H9 (cell line): ENCODE measurements at regions not wholly inside any gene's neighbourhood (a gene's known extent, or its start where the extent isn't known, plus 50 kb on each side); places are given as distances from the start of the nearest gene placed in this dataset.

Experiments
- DNase-seq: peaks from one replicate; pipeline ENCODE4 v3.0.0-alpha.2; 2017
- H2AFZ ChIP-seq: one replicate; pipeline ENCODE4 v1.6.1; 2013; ENCODE audit warnings: mild to moderate bottlenecking, low read length, control low read depth, moderate library complexity
- H2AK5ac ChIP-seq: 2 replicates; pipeline ENCODE4 v1.6.1; 2013; ENCODE audit warnings: low read length, control low read depth, mixed read lengths; ENCODE audit not compliant: insufficient read length
- H2BK120ac ChIP-seq: one replicate; pipeline ENCODE4 v1.6.1; 2013; ENCODE audit warnings: low read depth, mild to moderate bottlenecking, low read length, control low read depth, inconsistent platforms; ENCODE audit not compliant: poor library complexity, severe bottlenecking
- H2BK12ac ChIP-seq: 2 replicates; pipeline ENCODE4 v1.6.1; 2013; ENCODE audit warnings: low read length, control low read depth, mixed read lengths, low read depth; ENCODE audit not compliant: insufficient read length
- H2BK15ac ChIP-seq: 2 replicates; pipeline ENCODE4 v1.6.1; 2013; ENCODE audit warnings: low read depth, low read length, control low read depth
- H2BK20ac ChIP-seq: one replicate; pipeline ENCODE4 v1.6.1; 2013; ENCODE audit warnings: low read depth, mild to moderate bottlenecking, low read length, control low read depth, inconsistent platforms; ENCODE audit not compliant: poor library complexity, severe bottlenecking
- H2BK5ac ChIP-seq: 2 replicates; pipeline ENCODE4 v1.6.1; 2013; ENCODE audit warnings: low read length, control low read depth, mixed read lengths; ENCODE audit not compliant: insufficient read length
- H3K14ac ChIP-seq: 2 replicates; pipeline ENCODE4 v1.6.1; 2013; ENCODE audit warnings: low read length, control low read depth; ENCODE audit not compliant: insufficient read depth
- H3K18ac ChIP-seq: 2 replicates; pipeline ENCODE4 v1.6.1; 2013; ENCODE audit warnings: low read depth, mild to moderate bottlenecking, mixed read lengths, low read length, control low read depth; ENCODE audit not compliant: insufficient read length
- H3K23ac ChIP-seq: 2 replicates; pipeline ENCODE4 v1.6.1; 2013; ENCODE audit warnings: low read length, control low read depth, mixed read lengths, low read depth; ENCODE audit not compliant: insufficient read length
- H3K23me2 ChIP-seq: 2 replicates; pipeline ENCODE4 v1.6.1; 2013; ENCODE audit warnings: low read depth, mild to moderate bottlenecking, mixed read lengths, low read length, control low read depth; ENCODE audit not compliant: insufficient read length, poor library complexity, severe bottlenecking
- H3K27ac ChIP-seq: 2 replicates; pipeline ENCODE4 v1.5.1; 2013; ENCODE audit warnings: low read length, control low read depth, mixed read lengths, low read depth; ENCODE audit not compliant: insufficient read length
- H3K27me3 ChIP-seq: 2 replicates; pipeline ENCODE4 v1.6.1; 2013; ENCODE audit warnings: low read length, control low read depth, inconsistent platforms; ENCODE audit not compliant: insufficient read depth
- H3K4ac ChIP-seq: 2 replicates; pipeline ENCODE4 v1.6.1; 2013; ENCODE audit warnings: low read depth, mild to moderate bottlenecking, control low read depth, inconsistent platforms, low read length, moderate library complexity
- H3K4me1 ChIP-seq: 2 replicates; pipeline ENCODE4 v1.6.1; 2013; ENCODE audit warnings: low read length, control low read depth, inconsistent platforms; ENCODE audit not compliant: insufficient read depth
- H3K4me2 ChIP-seq: 2 replicates; pipeline ENCODE4 v1.6.1; 2013; ENCODE audit warnings: low read length, control low read depth, mixed read lengths; ENCODE audit not compliant: insufficient read length, insufficient read depth
- H3K56ac ChIP-seq: 2 replicates; pipeline ENCODE4 v1.6.1; 2013; ENCODE audit warnings: low read depth, mild to moderate bottlenecking, mixed read lengths, low read length, control low read depth; ENCODE audit not compliant: insufficient read length
- H3K79me1 ChIP-seq: 2 replicates; pipeline ENCODE4 v1.6.1; 2013; ENCODE audit warnings: low read depth, mild to moderate bottlenecking, moderate library complexity, low read length, control low read depth, inconsistent platforms; ENCODE audit not compliant: insufficient read depth, poor library complexity, severe bottlenecking
- H3K79me2 ChIP-seq: 2 replicates; pipeline ENCODE4 v1.6.1; 2013; ENCODE audit warnings: low read length, control low read depth, inconsistent platforms; ENCODE audit not compliant: insufficient read depth
- H3K9ac ChIP-seq: 2 replicates; pipeline ENCODE4 v1.6.1; 2013; ENCODE audit warnings: low read length, control low read depth, mixed read lengths; ENCODE audit not compliant: insufficient read length; ENCODE audit errors: extremely low read depth
- H3K9me3 ChIP-seq: one replicate; pipeline ENCODE4 v1.6.1; 2013; ENCODE audit warnings: low read depth, low read length, inconsistent platforms; ENCODE audit not compliant: control insufficient read depth
- H3T11ph ChIP-seq: one replicate; pipeline ENCODE4 v1.6.1; 2013; ENCODE audit warnings: mild to moderate bottlenecking, low read length, control low read depth, inconsistent platforms
- H4K20me1 ChIP-seq: one replicate; pipeline ENCODE4 v1.6.1; 2013; ENCODE audit not compliant: control insufficient read depth, insufficient read length, insufficient read depth
- H4K5ac ChIP-seq: 2 replicates; pipeline ENCODE4 v1.6.1; 2013; ENCODE audit warnings: low read depth, mild to moderate bottlenecking, mixed read lengths, low read length, control low read depth; ENCODE audit not compliant: insufficient read length
- H4K8ac ChIP-seq: replicated peaks from 2 replicates; pipeline ENCODE4 v1.6.1; 2013; ENCODE audit warnings: low read length, control low read depth, mixed read lengths, low read depth; ENCODE audit not compliant: insufficient read length
- H4K91ac ChIP-seq: 2 replicates; pipeline ENCODE4 v1.6.1; 2013; ENCODE audit warnings: low read depth, mild to moderate bottlenecking, moderate library complexity, mixed read lengths, low read length, control low read depth; ENCODE audit not compliant: insufficient read length
- H3K27ac Mint-ChIP-seq, 3 experiments: 2 replicates in 2 of 3; 3 replicates in 1 of 3; pipeline ENCODE4 v1.8.0; 2020 to 2021; ENCODE audit warnings: mixed read lengths in 3 of 3, mild to moderate bottlenecking in 1 of 3, moderate library complexity in 1 of 3
- H3K27me3 Mint-ChIP-seq: 2 replicates; pipeline ENCODE4 v1.8.0; 2021; ENCODE audit warnings: low read depth, mild to moderate bottlenecking, moderate library complexity, mixed read lengths
- H3K36me3 Mint-ChIP-seq, 3 experiments: 2 replicates in 2 of 3; 3 replicates in 1 of 3; pipeline ENCODE4 v1.8.0; 2020 to 2021; ENCODE audit warnings: low read depth in 3 of 3, mixed read lengths in 3 of 3; ENCODE audit not compliant: insufficient read depth in 1 of 3
- H3K4me1 Mint-ChIP-seq, 2 experiments: 2 replicates each; pipeline ENCODE4 v1.8.0; 2020; ENCODE audit warnings: mixed read lengths in 2 of 2
- H3K4me3 Mint-ChIP-seq, 2 experiments: 2 replicates in 1 of 2; 3 replicates in 1 of 2; pipeline ENCODE4 v1.8.0; 2020 to 2021; ENCODE audit warnings: mild to moderate bottlenecking in 2 of 2, mixed read lengths in 2 of 2, moderate library complexity in 1 of 2
- H3K9me3 Mint-ChIP-seq, 2 experiments: 2 replicates in 1 of 2; 3 replicates in 1 of 2; pipeline ENCODE4 v1.8.0; 2020; ENCODE audit warnings: mild to moderate bottlenecking in 2 of 2, mixed read lengths in 2 of 2, moderate library complexity in 1 of 2
- WGBS: extraction: QIAGEN DNeasy Blood & Tissue Kit; methylation state at CpG from one replicate; pipeline ENCODE4 v1.1.7; 2013; ENCODE audit warnings: missing lambda C conversion rate, low lambda C conversion rate, mixed read lengths; ENCODE audit not compliant: insufficient read length; ENCODE audit errors: extremely low coverage; 5-methylcytosine and 5-hydroxymethylcytosine counted together
- TF ChIP-seq, protein P1 (sequence below): fragments of 200-600 bp; sonication (generic); conservative IDR thresholded peaks from 3 replicates; pipeline ENCODE4 v1.8.0; 2021; ENCODE audit warnings: antibody characterized with exemption, mild to moderate bottlenecking

DNA sequence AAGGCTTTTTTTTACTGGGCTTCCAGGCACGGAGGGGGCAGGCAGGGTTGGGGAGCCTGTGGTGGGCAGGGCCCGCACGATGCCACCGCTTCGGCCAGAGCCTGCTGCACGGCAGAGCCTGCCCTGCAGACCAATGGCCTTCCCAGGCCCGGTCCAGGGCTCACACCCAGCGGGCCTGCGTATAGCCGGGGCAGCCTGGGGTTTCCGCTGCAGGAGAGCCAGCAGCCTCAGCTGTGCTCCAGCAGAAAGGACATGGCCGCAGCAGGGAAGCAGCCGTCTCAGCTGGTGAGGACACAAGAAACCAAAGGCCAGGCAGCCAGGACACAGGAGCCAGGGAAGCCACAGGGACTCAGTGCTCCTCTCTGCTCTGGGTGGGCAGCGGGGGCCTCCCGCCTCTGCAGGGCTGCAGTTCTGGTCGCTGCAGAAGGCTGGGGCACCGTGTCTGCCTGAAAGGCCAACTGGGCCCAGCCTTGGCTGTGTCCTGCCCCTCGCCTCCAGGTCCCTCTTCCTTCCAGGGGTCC, 90.6 kb downstream of the TTLL2 start:
- no peak overlapping the region for H4K91ac ChIP-seq
- WGBS = no CpG with 5 or more reads among the region's 18 CpGs
- H3K9me3 ChIP-seq = no peaks in the 10 kb centered on the region
- peaks cover 3% of the 10 kb centered on the region; the same call in 1 of the 2 replicates for H3K4me1 ChIP-seq
- no peak overlapping the region for H2BK5ac ChIP-seq
- no peak overlapping the region for H3K4me2 ChIP-seq
- H3K23me2 ChIP-seq = no peaks in the 10 kb centered on the region
- no peak overlapping the region for H2BK15ac ChIP-seq
- no peak overlapping the region for H3K9ac ChIP-seq
- H2BK12ac ChIP-seq = no peak overlapping the region
- H2AFZ ChIP-seq = no peak overlapping the region
- H3T11ph ChIP-seq = no peak overlapping the region
- no peak overlapping the region for H3K4ac ChIP-seq
- Mint-ChIP-seq H3K27ac (no peak overlapping the region), H3K27me3 (no peaks in the 10 kb centered on the region), H3K4me3 (no peak overlapping the region), H3K9me3 (no peaks in the 10 kb centered on the region), H3K4me1 (peaks cover 21 to 24% of the 10 kb centered on the region in 2 experiments), H3K36me3 (no peaks in the 10 kb centered on the region)
- DNase-seq = peak; percentile 33
- peak overlapping the region; percentile 8; the same call in 1 of the 2 replicates for H3K14ac ChIP-seq
- no peak overlapping the region for H2BK20ac ChIP-seq
- no peak overlapping the region for H2AK5ac ChIP-seq
- H3K27me3 ChIP-seq = no peaks in the 10 kb centered on the region
- no peak overlapping the region for H2BK120ac ChIP-seq
- no peak overlapping the region for H3K27ac ChIP-seq
- no peak overlapping the region for H3K23ac ChIP-seq
- H3K18ac ChIP-seq = peak overlapping the region; percentile 41
- H3K56ac ChIP-seq = no peak overlapping the region
- H4K20me1 ChIP-seq = no peaks in the 10 kb centered on the region
- H4K8ac ChIP-seq = no peak overlapping the region
- no peaks in the 10 kb centered on the region for H3K79me2 ChIP-seq
- no peaks in the 10 kb centered on the region for H3K79me1 ChIP-seq
- H4K5ac ChIP-seq = no peak overlapping the region
- TF ChIP-seq, protein P1, sequence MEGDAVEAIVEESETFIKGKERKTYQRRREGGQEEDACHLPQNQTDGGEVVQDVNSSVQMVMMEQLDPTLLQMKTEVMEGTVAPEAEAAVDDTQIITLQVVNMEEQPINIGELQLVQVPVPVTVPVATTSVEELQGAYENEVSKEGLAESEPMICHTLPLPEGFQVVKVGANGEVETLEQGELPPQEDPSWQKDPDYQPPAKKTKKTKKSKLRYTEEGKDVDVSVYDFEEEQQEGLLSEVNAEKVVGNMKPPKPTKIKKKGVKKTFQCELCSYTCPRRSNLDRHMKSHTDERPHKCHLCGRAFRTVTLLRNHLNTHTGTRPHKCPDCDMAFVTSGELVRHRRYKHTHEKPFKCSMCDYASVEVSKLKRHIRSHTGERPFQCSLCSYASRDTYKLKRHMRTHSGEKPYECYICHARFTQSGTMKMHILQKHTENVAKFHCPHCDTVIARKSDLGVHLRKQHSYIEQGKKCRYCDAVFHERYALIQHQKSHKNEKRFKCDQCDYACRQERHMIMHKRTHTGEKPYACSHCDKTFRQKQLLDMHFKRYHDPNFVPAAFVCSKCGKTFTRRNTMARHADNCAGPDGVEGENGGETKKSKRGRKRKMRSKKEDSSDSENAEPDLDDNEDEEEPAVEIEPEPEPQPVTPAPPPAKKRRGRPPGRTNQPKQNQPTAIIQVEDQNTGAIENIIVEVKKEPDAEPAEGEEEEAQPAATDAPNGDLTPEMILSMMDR = no peak
